Mesendoderm (in vitro differentiated cells): ENCODE measurements at regions not wholly inside any gene's neighbourhood (a gene's known extent, or its start where the extent isn't known, plus 50 kb on each side); places are given as distances from the start of the nearest gene placed in this dataset.
"Not testable (repeated sequence)": the region's sequence is repeated elsewhere in the genome, so short reads cannot be mapped to it uniquely, and the experiment has no call there.

Experiments used
- DNase-seq: peaks from one replicate; pipeline ENCODE4 v3.0.0; 2013
- H2AK5ac ChIP-seq: 2 replicates; pipeline ENCODE4 v1.6.1; 2013; ENCODE audit warnings: low read length, inconsistent platforms
- H2BK120ac ChIP-seq: 2 replicates; pipeline ENCODE4 v1.6.1; 2013; ENCODE audit warnings: low read depth, mild to moderate bottlenecking, low read length, moderate library complexity, mixed read lengths
- H2BK15ac ChIP-seq: replicated peaks from 2 replicates; pipeline ENCODE4 v1.6.1; 2013; ENCODE audit warnings: low read depth, mild to moderate bottlenecking, moderate library complexity
- H2BK5ac ChIP-seq: 2 replicates; pipeline ENCODE4 v1.6.1; 2013; ENCODE audit warnings: low read length, inconsistent platforms
- H3K18ac ChIP-seq: 2 replicates; pipeline ENCODE4 v1.6.1; 2013; ENCODE audit warnings: mild to moderate bottlenecking, low read length, mixed read lengths
- H3K23ac ChIP-seq: one replicate; pipeline ENCODE4 v1.6.1; 2013; ENCODE audit warnings: low read length
- H3K27ac ChIP-seq: 2 replicates; pipeline ENCODE4 v1.5.1; 2013; ENCODE audit warnings: low read depth, mild to moderate bottlenecking, inconsistent platforms, low read length, moderate library complexity
- H3K27me3 ChIP-seq: 2 replicates; pipeline ENCODE4 v1.6.1; 2013; ENCODE audit warnings: low read length, control low read depth, mild to moderate bottlenecking, inconsistent platforms; ENCODE audit not compliant: insufficient read depth, poor library complexity
- H3K36me3 ChIP-seq: 2 replicates; pipeline ENCODE4 v1.6.1; 2013; ENCODE audit warnings: low read length, inconsistent platforms; ENCODE audit not compliant: control insufficient read depth, insufficient read depth
- H3K4ac ChIP-seq: one replicate; pipeline ENCODE4 v1.6.1; 2013; ENCODE audit warnings: low read depth, mild to moderate bottlenecking, low read length, moderate library complexity
- H3K4me1 ChIP-seq: 2 replicates; pipeline ENCODE4 v1.6.1; 2013; ENCODE audit warnings: low read depth, low read length, inconsistent platforms; ENCODE audit not compliant: control insufficient read depth
- H3K4me2 ChIP-seq: 2 replicates; pipeline ENCODE4 v1.6.1; 2013; ENCODE audit warnings: low read length
- H3K4me3 ChIP-seq: 2 replicates; pipeline ENCODE4 v1.5.1; 2013; ENCODE audit warnings: mild to moderate bottlenecking, low read length
- H3K56ac ChIP-seq: one replicate; pipeline ENCODE4 v1.6.1; 2013; ENCODE audit warnings: low read length
- H3K79me1 ChIP-seq: 2 replicates; pipeline ENCODE4 v1.6.1; 2013; ENCODE audit warnings: low read length, inconsistent platforms
- H3K79me2 ChIP-seq: 2 replicates; pipeline ENCODE4 v1.6.1; 2013; ENCODE audit warnings: mild to moderate bottlenecking, low read length; ENCODE audit not compliant: control insufficient read depth, insufficient read depth
- H3K9ac ChIP-seq: 2 replicates; pipeline ENCODE4 v1.6.1; 2013; ENCODE audit warnings: low read length, inconsistent platforms
- H4K5ac ChIP-seq: one replicate; pipeline ENCODE4 v1.6.1; 2013; ENCODE audit warnings: low read length
- H4K8ac ChIP-seq: one replicate; pipeline ENCODE4 v1.6.1; 2013; ENCODE audit warnings: low read depth, mild to moderate bottlenecking, control low read depth, low read length, moderate library complexity
- WGBS: extraction: QIAGEN DNeasy Blood & Tissue Kit; methylation state at CpG from one replicate; pipeline ENCODE4 v1.1.7; 2013; ENCODE audit warnings: low lambda C conversion rate, missing lambda C conversion rate; ENCODE audit not compliant: insufficient coverage; ENCODE audit errors: extremely low coverage; 5-methylcytosine and 5-hydroxymethylcytosine counted together

- H3K56ac ChIP-seq, result no peak overlapping the region
- whole genome bisulfite sequencing, result no CpG with 5 or more reads among the region's 5 CpGs
- no peak overlapping the region for H3K23ac ChIP-seq
- DNase-seq, result no peak
- no peak overlapping the region for H2BK15ac ChIP-seq
- H3K79me1 ChIP-seq, result no peaks in the 10 kb centered on the region
- H2AK5ac ChIP-seq, result no peak overlapping the region
- no peak overlapping the region for H2BK120ac ChIP-seq
- no peaks in the 10 kb centered on the region for H3K36me3 ChIP-seq
- no peak overlapping the region for H3K27ac ChIP-seq
- H3K9ac ChIP-seq, result no peak overlapping the region
- H3K4ac ChIP-seq, result no peak overlapping the region
- peak overlapping the region; percentile 60 for H3K18ac ChIP-seq
- no peak overlapping the region for H4K8ac ChIP-seq
- H3K4me2 ChIP-seq, result no peak overlapping the region
- no peaks in the 10 kb centered on the region for H3K79me2 ChIP-seq
- H2BK5ac ChIP-seq, result no peak overlapping the region
- H4K5ac ChIP-seq, result no peak overlapping the region
- no peaks in the 10 kb centered on the region for H3K27me3 ChIP-seq
- no peaks in the 10 kb centered on the region for H3K4me1 ChIP-seq
- H3K4me3 ChIP-seq, result no peak overlapping the region
Observed at GRCh38 chrX:41019041-41019392, 66.2 kb upstream of the USP9X start.

- WGBS, result no CpG with 5 or more reads among the region's 1 CpG
- no peak overlapping the region for H3K4me2 ChIP-seq
- H2BK15ac ChIP-seq, result no peak overlapping the region
- no peak overlapping the region for H3K18ac ChIP-seq
- H3K9ac ChIP-seq, result no peak overlapping the region
- H3K4me3 ChIP-seq, result no peak overlapping the region
- H3K79me1 ChIP-seq, result no peaks in the 10 kb centered on the region
- H4K8ac ChIP-seq, result no peak overlapping the region
- H3K79me2 ChIP-seq, result no peaks in the 10 kb centered on the region
- no peak overlapping the region for H3K23ac ChIP-seq
- H3K4me1 ChIP-seq, result no peaks in the 10 kb centered on the region
- no peak for DNase-seq
- H2BK5ac ChIP-seq, result no peak overlapping the region
- no peak overlapping the region for H3K27ac ChIP-seq
- no peak overlapping the region for H2BK120ac ChIP-seq
- H4K5ac ChIP-seq, result no peak overlapping the region
- H3K36me3 ChIP-seq, result no peaks in the 10 kb centered on the region
- no peak overlapping the region for H3K56ac ChIP-seq
- H3K27me3 ChIP-seq, result no peaks in the 10 kb centered on the region
- H2AK5ac ChIP-seq, result no peak overlapping the region
- no peak overlapping the region for H3K4ac ChIP-seq
Observed at GRCh38 chrX:41022566-41022965, 62.7 kb upstream of the USP9X start.

- Histone ChIP-seq H3K23ac (no peak overlapping the region), H3K27ac (no peak overlapping the region), H3K4me3 (no peak overlapping the region), H3K9ac (no peak overlapping the region), H4K8ac (no peak overlapping the region), H3K4ac (no peak overlapping the region), H2BK15ac (no peak overlapping the region), H3K56ac (no peak overlapping the region), H3K36me3 (no peaks in the 10 kb centered on the region), H2BK120ac (no peak overlapping the region), H3K18ac (no peak overlapping the region), H3K4me1 (no peaks in the 10 kb centered on the region), H3K27me3 (no peaks in the 10 kb centered on the region), H3K79me2 (no peaks in the 10 kb centered on the region), H3K4me2 (no peak overlapping the region), H4K5ac (no peak overlapping the region), H3K79me1 (no peaks in the 10 kb centered on the region), H2AK5ac (no peak overlapping the region), H2BK5ac (no peak overlapping the region)
- no CpG with 5 or more reads among the region's 3 CpGs for WGBS
- no peak for DNase-seq
Observed at GRCh38 chrX:41023098-41023497, 62.1 kb upstream of the USP9X start.

GRCh38 chrX:41024335-41024734 is 60.9 kb upstream of the USP9X start:
- not testable (repeated sequence) for H2BK15ac ChIP-seq, H3K79me2 ChIP-seq, H3K27me3 ChIP-seq, H3K23ac ChIP-seq, H3K27ac ChIP-seq, H4K8ac ChIP-seq, DNase-seq, H3K79me1 ChIP-seq, H3K56ac ChIP-seq, H3K36me3 ChIP-seq, H3K18ac ChIP-seq, H4K5ac ChIP-seq, H3K9ac ChIP-seq, H3K4me1 ChIP-seq, H2BK5ac ChIP-seq, H3K4me3 ChIP-seq, H2BK120ac ChIP-seq, H3K4me2 ChIP-seq, H2AK5ac ChIP-seq, H3K4ac ChIP-seq
- no CpG with 5 or more reads among the region's 3 CpGs for WGBS

GRCh38 chrX:41024755-41025154 is 60.5 kb upstream of the USP9X start:
- no peak overlapping the region for H3K27ac ChIP-seq
- H4K5ac ChIP-seq, result no peak overlapping the region
- no peak overlapping the region for H2BK15ac ChIP-seq
- H3K9ac ChIP-seq, result no peak overlapping the region
- H3K23ac ChIP-seq, result no peak overlapping the region
- H3K18ac ChIP-seq, result no peak overlapping the region
- H3K36me3 ChIP-seq, result no peaks in the 10 kb centered on the region
- H4K8ac ChIP-seq, result no peak overlapping the region
- DNase-seq, result no peak
- no peak overlapping the region for H2BK120ac ChIP-seq
- WGBS, result no CpG with 5 or more reads among the region's 6 CpGs
- H3K4ac ChIP-seq, result no peak overlapping the region
- H3K4me1 ChIP-seq, result no peaks in the 10 kb centered on the region
- H3K27me3 ChIP-seq, result no peaks in the 10 kb centered on the region
- no peaks in the 10 kb centered on the region for H3K79me1 ChIP-seq
- no peak overlapping the region for H2AK5ac ChIP-seq
- no peak overlapping the region for H3K4me2 ChIP-seq
- H3K4me3 ChIP-seq, result no peak overlapping the region
- no peak overlapping the region for H2BK5ac ChIP-seq
- no peak overlapping the region for H3K56ac ChIP-seq
- no peaks in the 10 kb centered on the region for H3K79me2 ChIP-seq

GRCh38 chrX:41025926-41026701 is 59.1 kb upstream of the USP9X start:
- no peaks in the 10 kb centered on the region for H3K27me3 ChIP-seq
- no peaks in the 10 kb centered on the region for H3K79me1 ChIP-seq
- WGBS, result no CpG with 5 or more reads among the region's 13 CpGs
- H3K79me2 ChIP-seq, result no peaks in the 10 kb centered on the region
- peak; percentile 41 for DNase-seq
- no peak overlapping the region for H4K5ac ChIP-seq
- no peak overlapping the region for H3K9ac ChIP-seq
- no peak overlapping the region for H3K23ac ChIP-seq
- H3K4me1 ChIP-seq, result no peaks in the 10 kb centered on the region
- no peak overlapping the region for H4K8ac ChIP-seq
- no peak overlapping the region for H2AK5ac ChIP-seq
- no peak overlapping the region for H3K4ac ChIP-seq
- H3K36me3 ChIP-seq, result no peaks in the 10 kb centered on the region
- no peak overlapping the region for H3K4me2 ChIP-seq
- H3K27ac ChIP-seq, result no peak overlapping the region
- no peak overlapping the region for H3K18ac ChIP-seq
- no peak overlapping the region for H3K4me3 ChIP-seq
- H2BK5ac ChIP-seq, result no peak overlapping the region
- no peak overlapping the region for H2BK120ac ChIP-seq
- H3K56ac ChIP-seq, result peak overlapping the region; percentile 46
- no peak overlapping the region for H2BK15ac ChIP-seq
